ENCODE measurements at regions not wholly inside any gene's neighbourhood (a gene's known extent, or its start where the extent isn't known, plus 50 kb on each side); places are given as distances from the start of the nearest gene placed in this dataset.

DNA sequence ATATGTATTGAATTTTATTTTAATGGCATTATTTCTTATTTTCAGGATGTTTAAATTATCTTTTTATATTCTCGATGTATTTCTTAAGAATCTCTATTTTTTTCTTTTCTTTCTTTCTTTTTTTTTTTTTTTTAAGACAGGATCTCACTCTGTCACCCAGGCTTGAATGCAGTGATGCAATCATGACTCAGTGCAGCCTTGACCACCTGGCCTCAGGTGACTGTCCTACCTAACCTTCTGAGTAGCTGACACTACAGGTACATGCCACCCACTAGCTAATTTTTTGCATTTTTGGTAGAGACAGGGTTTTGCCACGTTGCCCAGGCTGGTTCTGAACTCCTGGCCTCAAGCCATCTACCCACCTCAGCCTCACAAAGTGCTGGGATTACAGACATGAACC lies 143.8 kb upstream of the LAMA2 start:
- H3K36me3 Mint-ChIP-seq (ENCODE audit: low read depth): no peaks in the 10 kb centered on the region
- no peak for TF ChIP-seq CTCF (IDR thresholded peaks at IDR 0.05)
- ATAC-seq (ENCODE audit: poor library complexity): no peak
- intact Hi-C loops (cut with DNase I, micrococcal nuclease): loop anchor here in 1 of 2 experiments (10.0 kb wide), 1 partner anchor 1134 kb away; no protein-coding TSS in a partner anchor
- no peaks in the 10 kb centered on the region for H3K4me1 ChIP-seq (ENCODE audit: insufficient read depth, low read length)
- no peak overlapping the region for H3K27ac Mint-ChIP-seq
- ChIA-PET POLR2A (no interaction called here), CTCF (interaction anchor here (0.7 to 0.9 kb wide), 2 partner anchors 16 to 250 kb away, joined by 3 read pairs; no protein-coding TSS in a partner anchor)
- no peak overlapping the region for H3K4me3 ChIP-seq (ENCODE audit: low read length)
- no peaks in the 10 kb centered on the region for H3K27me3 ChIP-seq (ENCODE audit: control insufficient read depth in 1 of 2, insufficient read depth in 2 of 2, low read length in 2 of 2)
- H3K27ac ChIP-seq (ENCODE audit: low read depth in 1 of 2, low read length in 2 of 2): no peak overlapping the region
- H3K9me3 ChIP-seq (ENCODE audit: control insufficient read depth in 1 of 2, insufficient read depth in 1 of 2, low read length in 2 of 2): no peaks in the 10 kb centered on the region
- no peaks in the 10 kb centered on the region for H3K36me3 ChIP-seq (ENCODE audit: insufficient read depth, low read length)
- H3K27me3 Mint-ChIP-seq: no peaks in the 10 kb centered on the region
- no peaks in the 10 kb centered on the region for H3K4me1 Mint-ChIP-seq (ENCODE audit: low read depth)
- no peak overlapping the region for H3K4me3 Mint-ChIP-seq
- H3K9me3 Mint-ChIP-seq: no peaks in the 10 kb centered on the region
- DNase-seq: no peak

DNA sequence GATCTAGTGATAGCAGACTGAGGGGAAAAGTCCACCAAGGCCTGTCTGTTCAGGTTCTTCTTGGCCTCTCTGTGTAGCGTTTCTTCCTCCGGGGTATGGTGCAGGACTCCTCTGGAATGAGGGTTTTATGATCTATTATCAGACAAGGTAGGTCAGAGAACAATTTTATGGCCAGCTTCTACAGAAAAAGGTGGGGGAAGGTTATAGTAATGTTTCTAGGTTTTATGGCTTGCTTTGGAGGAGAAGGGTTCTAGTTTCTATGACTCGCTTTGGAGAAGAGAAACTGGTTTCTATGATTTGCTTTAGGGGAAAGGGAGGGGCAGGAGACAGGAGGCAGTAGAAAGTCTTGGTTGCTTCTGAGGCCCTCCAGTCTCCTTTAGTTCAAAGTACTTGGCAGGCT lies 144.8 kb upstream of the LAMA2 start:
- Mint-ChIP-seq H3K9me3 (no peaks in the 10 kb centered on the region), H3K27me3 (peaks cover 5% of the 10 kb centered on the region), H3K36me3 (ENCODE audit: low read depth) (no peaks in the 10 kb centered on the region), H3K4me1 (ENCODE audit: low read depth) (no peaks in the 10 kb centered on the region), H3K4me3 (no peak overlapping the region), H3K27ac (no peak overlapping the region)
- Histone ChIP-seq H3K4me1 (ENCODE audit: insufficient read depth, low read length) (no peaks in the 10 kb centered on the region), H3K4me3 (ENCODE audit: low read length) (no peak overlapping the region), H3K27ac (ENCODE audit: low read depth in 1 of 2, low read length in 2 of 2) (no peak overlapping the region), H3K27me3 (ENCODE audit: control insufficient read depth in 1 of 2, insufficient read depth in 2 of 2, low read length in 2 of 2) (no peaks in the 10 kb centered on the region), H3K9me3 (ENCODE audit: control insufficient read depth in 1 of 2, insufficient read depth in 1 of 2, low read length in 2 of 2) (no peaks in the 10 kb centered on the region), H3K36me3 (ENCODE audit: insufficient read depth, low read length) (no peaks in the 10 kb centered on the region)
- TF ChIP-seq CTCF (IDR thresholded peaks at IDR 0.05): no peak
- intact Hi-C loops (cut with DNase I, micrococcal nuclease): loop anchor here in 1 of 2 experiments (10.0 kb wide), 1 partner anchor 1133 kb away; no protein-coding TSS in a partner anchor
- ChIA-PET CTCF (no interaction called here), POLR2A (no interaction called here)
- no peak for ATAC-seq (ENCODE audit: poor library complexity)
- no peak for DNase-seq

- Mint-ChIP-seq H3K27me3 (peaks cover 5% of the 10 kb centered on the region), H3K4me1 (ENCODE audit: low read depth) (no peaks in the 10 kb centered on the region), H3K9me3 (no peaks in the 10 kb centered on the region), H3K27ac (no peak overlapping the region), H3K4me3 (no peak overlapping the region), H3K36me3 (ENCODE audit: low read depth) (no peaks in the 10 kb centered on the region)
- TF ChIP-seq CTCF (IDR thresholded peaks at IDR 0.05): no peak
- ChIA-PET POLR2A (interaction anchor here (0.6 kb wide), 1 partner anchor 595 kb away, joined by 4 read pairs; no protein-coding TSS in a partner anchor), CTCF (no interaction called here)
- DNase-seq (no peak), ATAC-seq (ENCODE audit: poor library complexity) (no peak)
- H3K36me3 ChIP-seq (ENCODE audit: insufficient read depth, low read length): no peaks in the 10 kb centered on the region
- intact Hi-C loops (cut with DNase I, micrococcal nuclease): loop anchor here in 1 of 2 experiments (10.0 kb wide), 1 partner anchor 1132 kb away; no protein-coding TSS in a partner anchor
- no peaks in the 10 kb centered on the region for H3K27me3 ChIP-seq (ENCODE audit: control insufficient read depth in 1 of 2, insufficient read depth in 2 of 2, low read length in 2 of 2)
- H3K9me3 ChIP-seq (ENCODE audit: control insufficient read depth in 1 of 2, insufficient read depth in 1 of 2, low read length in 2 of 2): no peaks in the 10 kb centered on the region
- no peak overlapping the region for H3K4me3 ChIP-seq (ENCODE audit: low read length)
- no peaks in the 10 kb centered on the region for H3K4me1 ChIP-seq (ENCODE audit: insufficient read depth, low read length)
- H3K27ac ChIP-seq (ENCODE audit: low read depth in 1 of 2, low read length in 2 of 2): no peak overlapping the region
Observed at GRCh38 chr6:128736780-128737179, 146.2 kb upstream of the LAMA2 start.

Data from CD4-positive, alpha-beta T cell (primary cell).